Stomach (tissue), 4 donors: ENCODE measurements at regions not wholly inside any gene's neighbourhood (a gene's known extent, or its start where the extent isn't known, plus 50 kb on each side); places are given as distances from the start of the nearest gene placed in this dataset.

ENCODE experiments used
- CTCF ChIP-seq, 7 experiments: fragments of 450-650 bp in 4 of 7; fragments of 200-600 bp in 3 of 7; sonication (generic) in 3 of 7; IDR thresholded peaks; one replicate each; pipeline ENCODE4 v1.5.1; 2016 to 2019; ENCODE audit warnings: antibody characterized with exemption in 7 of 7, control low read depth in 2 of 7, mild to moderate bottlenecking in 1 of 7
- POLR2A ChIP-seq, 4 donors: fragments of 450-650 bp; IDR thresholded peaks; one replicate each; pipeline ENCODE4 v1.6.1; 2016; ENCODE audit warnings: antibody characterized with exemption in 4 of 4, control low read depth in 2 of 4, mild to moderate bottlenecking in 1 of 4, moderate library complexity in 1 of 4

GRCh38 chr15:88400591-88401250, 66.5 kb downstream of the MRPL46 start:
- TF ChIP-seq CTCF (IDR thresholded peaks at IDR 0.05), result no peak
- TF ChIP-seq POLR2A (IDR thresholded peaks at IDR 0.05), result no peak
